ENCODE measurements at regions not wholly inside any gene's neighbourhood (a gene's known extent, or its start where the extent isn't known, plus 50 kb on each side); places are given as distances from the start of the nearest gene placed in this dataset.

DNA sequence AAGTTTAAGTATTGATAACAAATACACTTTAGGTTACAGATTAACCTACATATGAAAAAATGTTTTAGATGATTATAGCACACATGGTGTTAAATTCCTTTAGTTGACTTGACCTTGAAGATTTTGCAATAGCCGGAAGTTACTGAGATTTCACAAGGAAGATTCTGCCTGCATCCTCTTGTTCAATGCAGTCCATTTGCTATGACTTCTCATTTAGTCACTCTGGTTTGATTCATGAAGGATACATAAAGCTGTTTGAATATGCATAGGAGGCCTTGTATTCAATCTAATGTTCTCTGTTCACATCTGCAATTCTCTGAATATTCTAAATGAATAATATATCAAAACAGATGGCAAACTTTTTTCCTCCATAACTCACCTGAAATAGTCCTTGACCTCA lies 870.2 kb upstream of the GOT2 start:
- Mint-ChIP-seq H3K4me3 (no peak overlapping the region), H3K27ac (no peak overlapping the region), H3K36me3 (no peaks in the 10 kb centered on the region), H3K27me3 (no peaks in the 10 kb centered on the region), H3K9me3 (peaks cover 4 to 9% of the 10 kb centered on the region in 2 donors), H3K4me1 (no peaks in the 10 kb centered on the region)
- no peak for ATAC-seq (replicated peaks)
- no peak for DNase-seq

GRCh38 chr16:59601452-59601851 lies 867.3 kb upstream of the GOT2 start:
- DNase-seq (no peak), ATAC-seq (replicated peaks) (no peak)
- Mint-ChIP-seq H3K9me3 (peaks cover 0 to 14% of the 10 kb centered on the region in 2 donors), H3K4me1 (no peaks in the 10 kb centered on the region), H3K36me3 (no peaks in the 10 kb centered on the region), H3K27ac (no peak overlapping the region), H3K4me3 (no peak overlapping the region), H3K27me3 (no peaks in the 10 kb centered on the region)

- H3K4me3 Mint-ChIP-seq = no peak overlapping the region
- no peaks in the 10 kb centered on the region for H3K36me3 Mint-ChIP-seq
- H3K27ac Mint-ChIP-seq = no peak overlapping the region
- H3K9me3 Mint-ChIP-seq = peaks cover 0 to 9% of the 10 kb centered on the region in 2 donors
- H3K27me3 Mint-ChIP-seq = no peaks in the 10 kb centered on the region
- DNase-seq = no peak
- H3K4me1 Mint-ChIP-seq = peaks cover 0 to 2% of the 10 kb centered on the region in 2 donors
- ATAC-seq (replicated peaks) = peak in 1 of 2 donors; percentile 26
Measured at GRCh38 chr16:59597269-59597668, 863.2 kb upstream of the GOT2 start.

DNA sequence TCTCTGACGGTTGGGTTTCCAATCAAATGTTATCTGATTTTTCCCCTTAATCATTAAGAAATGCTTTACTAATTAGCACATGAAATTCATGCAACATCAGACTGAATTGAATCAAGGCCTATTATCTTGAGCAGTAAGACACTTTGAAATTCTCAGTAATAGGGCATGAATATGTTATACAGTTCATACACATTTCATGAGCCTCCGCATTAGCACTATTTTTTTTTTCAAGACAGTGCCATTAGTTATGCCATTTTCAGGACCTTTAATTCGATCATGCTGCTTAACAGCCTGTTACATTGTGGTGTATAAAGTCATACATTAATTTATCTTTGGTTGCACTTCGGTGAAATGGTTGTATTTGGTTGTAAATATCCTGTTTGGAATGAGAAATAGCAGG lies 862.6 kb upstream of the GOT2 start:
- Mint-ChIP-seq H3K4me1 (peaks cover 0 to 2% of the 10 kb centered on the region in 2 donors), H3K9me3 (peaks cover 0 to 9% of the 10 kb centered on the region in 2 donors), H3K36me3 (no peaks in the 10 kb centered on the region), H3K4me3 (no peak overlapping the region), H3K27ac (no peak overlapping the region), H3K27me3 (no peaks in the 10 kb centered on the region)
- ATAC-seq (replicated peaks) = no peak
- no peak for DNase-seq

DNA sequence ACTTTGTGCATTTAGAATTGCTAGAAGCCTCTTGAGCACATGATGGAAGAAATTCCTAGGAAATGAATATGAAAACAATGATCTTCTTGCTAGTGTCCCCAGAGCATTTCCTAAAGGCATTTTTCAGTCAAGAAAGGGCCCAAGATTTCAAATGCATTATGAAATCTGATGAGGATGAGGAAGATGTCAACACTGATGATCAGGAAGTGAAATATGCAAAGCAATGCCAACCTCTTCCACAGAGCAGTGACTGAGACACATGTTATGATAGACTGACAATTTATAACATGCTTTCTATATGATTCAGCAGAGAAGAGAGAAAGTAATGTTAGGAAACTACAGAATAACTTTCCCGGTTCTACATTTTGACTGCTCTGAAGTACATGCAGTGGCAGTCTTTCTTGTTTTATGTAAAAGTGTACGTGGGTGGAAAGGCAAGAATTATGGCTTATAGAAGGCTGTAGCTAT lies 859.1 kb upstream of the GOT2 start:
- no peak overlapping the region for H3K27ac Mint-ChIP-seq
- peaks cover 0 to 17% of the 10 kb centered on the region in 2 donors for H3K9me3 Mint-ChIP-seq
- ATAC-seq (replicated peaks) (peak; percentile 70 to 78), DNase-seq (no peak)
- no peaks in the 10 kb centered on the region for H3K27me3 Mint-ChIP-seq
- H3K4me3 Mint-ChIP-seq = no peak overlapping the region
- peaks cover 0 to 2% of the 10 kb centered on the region in 2 donors for H3K4me1 Mint-ChIP-seq
- no peaks in the 10 kb centered on the region for H3K36me3 Mint-ChIP-seq

- H3K4me1 Mint-ChIP-seq = peaks cover 0 to 2% of the 10 kb centered on the region in 2 donors
- ATAC-seq (replicated peaks) (no peak), DNase-seq (no peak)
- H3K9me3 Mint-ChIP-seq = peaks cover 0 to 9% of the 10 kb centered on the region in 2 donors
- H3K4me3 Mint-ChIP-seq = no peak overlapping the region
- H3K36me3 Mint-ChIP-seq = no peaks in the 10 kb centered on the region
- H3K27ac Mint-ChIP-seq = no peak overlapping the region
- no peaks in the 10 kb centered on the region for H3K27me3 Mint-ChIP-seq
Measured at GRCh38 chr16:59591480-59591879, 857.4 kb upstream of the GOT2 start.

GRCh38 chr16:59590845-59591244 lies 856.7 kb upstream of the GOT2 start:
- H3K9me3 Mint-ChIP-seq = peaks cover 0 to 9% of the 10 kb centered on the region in 2 donors
- no peaks in the 10 kb centered on the region for H3K27me3 Mint-ChIP-seq
- H3K27ac Mint-ChIP-seq = no peak overlapping the region
- peaks cover 0 to 2% of the 10 kb centered on the region in 2 donors for H3K4me1 Mint-ChIP-seq
- DNase-seq (no peak), ATAC-seq (replicated peaks) (no peak)
- no peaks in the 10 kb centered on the region for H3K36me3 Mint-ChIP-seq
- H3K4me3 Mint-ChIP-seq = no peak overlapping the region

GRCh38 chr16:59586331-59586730 lies 852.2 kb upstream of the GOT2 start:
- Mint-ChIP-seq H3K4me3 (no peak overlapping the region), H3K36me3 (no peaks in the 10 kb centered on the region), H3K27me3 (no peaks in the 10 kb centered on the region), H3K4me1 (no peaks in the 10 kb centered on the region), H3K9me3 (peaks cover 2 to 9% of the 10 kb centered on the region in 2 donors), H3K27ac (no peak overlapping the region)
- DNase-seq (no peak), ATAC-seq (replicated peaks) (no peak)

DNA sequence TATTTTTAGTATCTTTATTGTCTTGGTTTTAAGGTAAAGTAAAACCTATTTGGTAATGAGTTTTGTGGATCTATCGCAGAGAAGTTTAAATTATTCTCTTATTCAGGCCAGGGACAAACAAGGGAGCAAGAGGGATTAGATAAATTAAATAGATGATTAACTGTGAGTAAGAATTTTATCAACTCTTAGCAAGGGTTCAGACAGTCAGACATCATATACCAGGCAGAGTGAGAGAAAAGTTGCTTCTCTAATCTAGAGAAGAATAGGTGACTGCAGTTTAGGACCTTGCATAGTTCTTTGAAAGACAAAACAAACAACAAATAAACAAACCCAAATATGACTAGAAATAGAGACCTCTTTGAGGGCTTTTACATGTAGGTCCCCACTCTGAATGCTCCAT lies 840.2 kb upstream of the GOT2 start:
- Mint-ChIP-seq H3K9me3 (peaks cover 0 to 4% of the 10 kb centered on the region in 2 donors), H3K27ac (no peak overlapping the region)

DNA sequence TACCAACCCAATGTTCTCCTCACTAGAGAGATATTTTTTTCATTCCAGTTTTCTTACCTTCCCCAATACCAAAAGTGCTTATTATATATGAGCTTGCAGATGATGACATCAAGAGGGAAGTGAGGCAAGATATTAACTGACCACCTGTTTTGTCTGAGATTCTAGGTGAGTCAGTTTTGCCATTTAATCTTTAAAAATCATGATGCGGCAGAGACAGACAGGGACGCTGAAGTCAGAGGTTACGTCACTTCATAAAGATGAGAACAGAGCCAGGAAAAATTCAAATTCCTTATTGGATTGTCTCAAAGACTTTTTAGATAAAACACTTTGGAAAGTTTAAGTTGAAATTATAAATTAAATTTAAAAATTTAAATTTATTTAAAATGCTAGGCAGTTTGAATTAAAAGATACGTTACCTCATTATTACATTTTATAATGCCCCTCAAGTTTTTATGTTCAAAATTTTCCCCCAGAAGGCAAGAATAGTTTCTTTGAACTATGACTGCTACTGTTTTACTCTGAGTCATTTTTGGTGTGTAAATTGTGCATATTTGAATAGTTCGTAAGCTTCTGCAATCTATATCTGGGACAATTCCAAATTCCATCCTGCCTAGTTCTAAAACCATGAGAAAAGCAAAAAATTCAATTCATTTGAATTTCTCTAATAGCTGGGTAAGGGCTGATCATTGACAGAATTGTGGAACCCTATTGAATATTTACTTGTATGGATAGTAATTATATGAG lies 839.6 kb upstream of the GOT2 start:
- no peak for ATAC-seq (replicated peaks)
- Mint-ChIP-seq H3K9me3 (peaks cover 0 to 3% of the 10 kb centered on the region in 2 donors), H3K36me3 (no peaks in the 10 kb centered on the region), H3K4me3 (no peak overlapping the region), H3K27ac (no peak overlapping the region), H3K4me1 (no peaks in the 10 kb centered on the region), H3K27me3 (no peaks in the 10 kb centered on the region)
- DNase-seq = no peak

More for the DNA sequence above, 840.2 kb upstream of the GOT2 start:
- Mint-ChIP-seq H3K27me3 (no peaks in the 10 kb centered on the region), H3K36me3 (no peaks in the 10 kb centered on the region), H3K4me3 (no peak overlapping the region), H3K4me1 (no peaks in the 10 kb centered on the region)
- DNase-seq = no peak
- ATAC-seq (replicated peaks) = no peak

DNA sequence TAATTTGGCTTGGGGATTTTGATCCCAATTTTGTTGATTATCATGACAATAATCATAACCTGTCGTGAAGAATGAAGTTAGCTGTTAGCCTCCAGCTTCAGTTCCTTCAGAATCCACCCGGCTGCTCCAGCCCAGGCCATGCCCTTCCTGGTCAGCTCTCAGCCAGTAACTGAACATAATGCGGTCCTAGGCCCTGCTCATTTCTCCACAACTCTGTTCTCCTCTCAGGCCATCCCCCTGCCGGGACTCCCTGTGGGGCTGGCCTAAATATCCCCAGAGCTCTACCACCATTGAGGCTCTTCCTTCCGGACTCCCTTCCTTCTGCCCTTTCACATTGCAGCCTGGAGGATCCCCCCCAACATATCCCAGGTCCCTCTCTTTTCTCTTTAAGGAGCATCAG lies 833.4 kb upstream of the GOT2 start:
- no peak overlapping the region for H3K27ac Mint-ChIP-seq
- no peak overlapping the region for H3K4me3 Mint-ChIP-seq
- H3K27me3 Mint-ChIP-seq = no peaks in the 10 kb centered on the region
- H3K4me1 Mint-ChIP-seq = no peaks in the 10 kb centered on the region
- no peak for ATAC-seq (replicated peaks)
- DNase-seq = no peak
- peaks cover 0 to 3% of the 10 kb centered on the region in 2 donors for H3K9me3 Mint-ChIP-seq
- H3K36me3 Mint-ChIP-seq = no peaks in the 10 kb centered on the region

- Mint-ChIP-seq H3K9me3 (peaks cover 0 to 3% of the 10 kb centered on the region in 2 donors), H3K36me3 (no peaks in the 10 kb centered on the region), H3K4me3 (no peak overlapping the region), H3K27ac (no peak overlapping the region), H3K27me3 (no peaks in the 10 kb centered on the region), H3K4me1 (no peaks in the 10 kb centered on the region)
- DNase-seq (no peak), ATAC-seq (replicated peaks) (no peak)
Measured at GRCh38 chr16:59566446-59566845, 832.3 kb upstream of the GOT2 start.

DNA sequence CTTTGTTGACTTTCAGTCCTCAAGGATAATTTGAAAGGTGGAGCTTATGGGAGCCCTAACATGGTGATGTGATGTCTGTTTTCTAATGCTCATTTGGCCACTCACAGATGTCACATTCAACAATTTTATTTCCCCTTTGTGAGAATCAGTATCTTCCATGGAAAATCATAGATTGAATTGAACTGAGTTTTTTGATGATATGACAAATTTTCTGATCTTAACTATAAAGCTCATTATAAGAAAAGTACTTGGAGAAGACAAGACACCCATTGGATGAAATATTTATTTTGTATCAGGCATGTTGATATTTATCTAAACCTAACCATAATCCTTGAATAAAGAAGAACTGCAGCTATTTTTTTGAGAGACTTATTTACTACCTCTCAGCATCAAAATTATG lies 824.6 kb upstream of the GOT2 start:
- H3K27ac Mint-ChIP-seq = no peak overlapping the region
- H3K4me1 Mint-ChIP-seq = no peaks in the 10 kb centered on the region
- no peaks in the 10 kb centered on the region for H3K27me3 Mint-ChIP-seq
- H3K36me3 Mint-ChIP-seq = no peaks in the 10 kb centered on the region
- ATAC-seq (replicated peaks) (no peak), DNase-seq (no peak)
- peaks cover 2 to 3% of the 10 kb centered on the region in 2 donors for H3K9me3 Mint-ChIP-seq
- no peak overlapping the region for H3K4me3 Mint-ChIP-seq

GRCh38 chr16:59552164-59552563 lies 818.0 kb upstream of the GOT2 start:
- no peak for DNase-seq
- H3K27ac Mint-ChIP-seq = no peak overlapping the region
- no peaks in the 10 kb centered on the region for H3K36me3 Mint-ChIP-seq
- H3K4me3 Mint-ChIP-seq = no peak overlapping the region
- H3K27me3 Mint-ChIP-seq = no peaks in the 10 kb centered on the region
- no peak for ATAC-seq (replicated peaks)
- H3K9me3 Mint-ChIP-seq = peaks cover 1 to 3% of the 10 kb centered on the region in 2 donors
- H3K4me1 Mint-ChIP-seq = no peaks in the 10 kb centered on the region

- Mint-ChIP-seq H3K36me3 (no peaks in the 10 kb centered on the region), H3K27ac (no peak overlapping the region), H3K4me3 (no peak overlapping the region), H3K9me3 (peaks cover 0 to 3% of the 10 kb centered on the region in 2 donors), H3K27me3 (no peaks in the 10 kb centered on the region), H3K4me1 (no peaks in the 10 kb centered on the region)
- DNase-seq (no peak), ATAC-seq (replicated peaks) (no peak)
Measured at GRCh38 chr16:59545721-59546120, 811.6 kb upstream of the GOT2 start.

Measured in stimulated activated naive B cell treated with anti-CD40 and anti-IgM and Interleukin-4, amounts not matched to agents 10 μg/mL and 1 μg/mL and 100 μg/mL, for 72 hours (primary cell).